GM12878 (cell line): ENCODE measurements at regions not wholly inside any gene's neighbourhood (a gene's known extent, or its start where the extent isn't known, plus 50 kb on each side); places are given as distances from the start of the nearest gene placed in this dataset.

ENCODE experiments used
- ATAC-seq: fragments of 200-7000 bp; cut with Tn5 transposase; 3 replicates; pipeline ENCODE4 v1.9.1; 2020; ENCODE audit warnings: mild to moderate bottlenecking, moderate library complexity
- BruUV-seq: library from RNA; stranded (reverse); fragments of 400-500 nt; replicated peaks from 2 replicates; lab custom pipeline; 2021; lab: Mats Ljungman, UMichigan
- CTCF ChIA-PET: fragments of 300-600 bp; sonication (Branson Sonifier 250); formaldehyde crosslinking; extraction: SDS; loops from one replicate; lab custom pipeline; 2021; ENCODE audit warnings: inconsistent platforms; lab: Yijun Ruan, JAX
- POLR2A ChIA-PET: fragments of 350-600 bp; formaldehyde crosslinking; extraction: SDS; loops from one replicate; lab custom pipeline; 2021; ENCODE audit warnings: inconsistent platforms; lab: Charles Lee
- RAD21 ChIA-PET: fragments of 300-600 bp; sonication (Branson Sonifier 250); formaldehyde crosslinking; loops from one replicate; lab custom pipeline; 2023; ENCODE audit warnings: antibody characterized with exemption; ENCODE audit not compliant: unreplicated experiment; lab: Charles Lee
- SMC1A ChIA-PET: fragments of 300-600 bp; sonication (Branson Sonifier 250); formaldehyde crosslinking; loops from one replicate; lab custom pipeline; 2023; ENCODE audit not compliant: unreplicated experiment, uncharacterized antibody; lab: Charles Lee
- DNase-seq: peaks from one replicate; pipeline ENCODE4 v3.0.0-alpha.2; 2011; ENCODE audit warnings: low read depth, low spot score
- FAIRE-seq: peaks from 3 replicates; lab custom pipeline; 2011; peaks lifted over from hg19 to GRCh38; lab: Jason Lieb, UNC
- H2AFZ ChIP-seq: 2 replicates; pipeline ENCODE4 v1.6.0; 2011; ENCODE audit warnings: low read depth, low read length, control low read depth; ENCODE audit not compliant: control insufficient read depth
- H3K27ac ChIP-seq: 2 replicates; pipeline ENCODE4 v1.5.1; 2011; ENCODE audit warnings: control low read depth; ENCODE audit not compliant: control insufficient read depth, insufficient read depth
- H3K27me3 ChIP-seq, 2 experiments: replicated peaks in 1 of 2; 2 replicates each; pipeline versions ENCODE4 v1.6.0 to v1.6.1; 2011; ENCODE audit warnings: low read length in 1 of 2; ENCODE audit not compliant: control insufficient read depth in 2 of 2, insufficient read depth in 2 of 2
- H3K36me3 ChIP-seq, 2 experiments: 2 replicates each; pipeline ENCODE4 v1.5.1; 2011; ENCODE audit warnings: low read length in 1 of 2; ENCODE audit not compliant: control insufficient read depth in 2 of 2, insufficient read depth in 2 of 2
- H3K4me1 ChIP-seq: 2 replicates; pipeline ENCODE4 v1.6.1; 2011; ENCODE audit warnings: mild to moderate bottlenecking, low read length, moderate library complexity, mixed read lengths; ENCODE audit not compliant: control insufficient read depth, insufficient read depth
- H3K4me2 ChIP-seq: 2 replicates; pipeline ENCODE4 v1.6.0; 2011; ENCODE audit warnings: control low read depth; ENCODE audit not compliant: control insufficient read depth, insufficient read depth
- H3K4me3 ChIP-seq: fragments of 200-600 bp; sonication (generic); 2 replicates; pipeline ENCODE4 v1.5.1; 2016
- H3K79me2 ChIP-seq: 2 replicates; pipeline ENCODE4 v1.6.0; 2011; ENCODE audit warnings: low read length; ENCODE audit not compliant: control insufficient read depth, insufficient read depth
- H3K9ac ChIP-seq: 2 replicates; pipeline ENCODE4 v1.8.0; 2011; ENCODE audit warnings: low read length, control low read depth, mixed read lengths; ENCODE audit not compliant: control insufficient read depth, insufficient read depth
- H3K9me3 ChIP-seq: replicated peaks from 3 replicates; pipeline ENCODE4 v1.5.1; 2011; ENCODE audit warnings: mild to moderate bottlenecking, low read length; ENCODE audit not compliant: control insufficient read depth, insufficient read depth
- H4K20me1 ChIP-seq: 2 replicates; pipeline ENCODE4 v1.6.0; 2011; ENCODE audit not compliant: control insufficient read depth, insufficient read depth
- CEBPB ChIP-seq, 2 experiments: fragments of 150-350 bp in 1 of 2; IDR thresholded peaks; 2 replicates each; pipeline ENCODE4 v1.6.1; 2012 to 2014; ENCODE audit warnings: low read depth in 2 of 2, low read length in 2 of 2, borderline replicate concordance in 1 of 2, inconsistent platforms in 1 of 2
- JUNB ChIP-seq: IDR thresholded peaks from 2 replicates; pipeline ENCODE4 v1.6.1; 2016; ENCODE audit warnings: antibody characterized with exemption, mild to moderate bottlenecking
- SUZ12 ChIP-seq: fragments of 200-600 bp; sonication (generic); IDR thresholded peaks from one replicate; pipeline ENCODE4 v1.6.1; 2018; ENCODE audit warnings: antibody characterized with exemption, mild to moderate bottlenecking; ENCODE audit not compliant: unreplicated experiment
- ZZZ3 ChIP-seq: IDR thresholded peaks from 2 replicates; pipeline ENCODE4 v1.6.1; 2011; ENCODE audit warnings: low read depth; ENCODE audit not compliant: control insufficient read depth, insufficient read length
- WGBS: methylation state at CpG from one replicate; pipeline ENCODE4 v1.1.6; 2016; ENCODE audit warnings: low lambda C conversion rate; ENCODE audit not compliant: insufficient replicate concordance, insufficient coverage; ENCODE audit errors: missing lambda C conversion rate; 5-methylcytosine and 5-hydroxymethylcytosine counted together
- in situ Hi-C: fragments of 300-500 bp; cut with MboI; formaldehyde crosslinking; loops from 9 replicates; pipeline ENCODE4 v1.14.3; 2018; ENCODE audit warnings: mixed read lengths
- intact Hi-C: fragments of 100-400 bp; cut with micrococcal nuclease; formaldehyde crosslinking; loops from one replicate; pipeline ENCODE4 v1.14.2; 2022; ENCODE audit not compliant: unreplicated experiment
- TF ChIP-seq, protein P1 (sequence below), 3 experiments: IDR thresholded peaks in 2 of 3; conservative IDR thresholded peaks in 1 of 3; 2 replicates each; pipeline ENCODE4 v1.5.1; 2011; ENCODE audit warnings: low read depth in 3 of 3, low read length in 3 of 3, mild to moderate bottlenecking in 3 of 3, control low read depth in 2 of 3, moderate library complexity in 2 of 3, inconsistent platforms in 1 of 3, mixed read lengths in 1 of 3; ENCODE audit not compliant: control insufficient read depth in 2 of 3, insufficient read depth in 1 of 3; ENCODE audit errors: extremely low read depth in 1 of 3
- TF ChIP-seq, protein P2 (sequence below): fragments of 450-650 bp; IDR thresholded peaks from 2 replicates; pipeline ENCODE4 v1.6.1; 2017; ENCODE audit warnings: mild to moderate bottlenecking, moderate library complexity
- TF ChIP-seq, protein P3 (sequence below): IDR thresholded peaks from 2 replicates; pipeline ENCODE4 v1.6.1; 2012; ENCODE audit warnings: mild to moderate bottlenecking, low read depth, low read length

DNA sequence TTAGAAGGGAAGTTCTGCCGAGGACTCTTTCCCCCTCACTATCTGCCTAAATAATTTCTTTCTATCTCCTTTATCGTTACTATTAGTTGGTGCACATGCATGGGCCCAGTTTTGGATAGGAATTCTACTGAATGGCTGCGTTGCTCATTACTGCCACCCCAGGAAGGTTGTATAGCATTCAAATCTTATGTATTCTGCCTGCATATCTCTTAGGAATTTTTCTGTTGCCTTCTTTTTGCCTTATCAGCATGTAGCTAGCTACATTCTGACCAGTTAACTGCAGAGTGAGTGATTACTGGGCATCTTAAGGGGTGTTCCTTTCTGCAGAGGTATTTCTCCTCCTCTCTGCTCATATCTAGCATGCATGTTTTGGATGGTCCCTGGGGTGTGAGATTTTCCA lies 239.6 kb downstream of the TDRD15 start:
- ATAC-seq (no peak), FAIRE-seq (no peak), DNase-seq (no peak)
- intact Hi-C loops = no loop called here
- WGBS = 13% methylated on average over 3 of the region's 3 CpGs
- Histone ChIP-seq H3K27ac (no peak overlapping the region), H3K4me3 (no peak overlapping the region), H4K20me1 (no peaks in the 10 kb centered on the region), H2AFZ (no peak overlapping the region), H3K4me2 (no peak overlapping the region), H3K4me1 (no peaks in the 10 kb centered on the region), H3K36me3 (no peaks in the 10 kb centered on the region), H3K9me3 (no peaks in the 10 kb centered on the region), H3K79me2 (no peaks in the 10 kb centered on the region), H3K9ac (no peak overlapping the region), H3K27me3 (no peaks in the 10 kb centered on the region)
- TF ChIP-seq CEBPB (IDR thresholded peaks at IDR 0.05; ENCODE audit: borderline replicate concordance in 1 of 2, low read depth in 2 of 2, low read length in 2 of 2) (no peak), JUNB (no peak)
- TF ChIP-seq, protein P1, sequence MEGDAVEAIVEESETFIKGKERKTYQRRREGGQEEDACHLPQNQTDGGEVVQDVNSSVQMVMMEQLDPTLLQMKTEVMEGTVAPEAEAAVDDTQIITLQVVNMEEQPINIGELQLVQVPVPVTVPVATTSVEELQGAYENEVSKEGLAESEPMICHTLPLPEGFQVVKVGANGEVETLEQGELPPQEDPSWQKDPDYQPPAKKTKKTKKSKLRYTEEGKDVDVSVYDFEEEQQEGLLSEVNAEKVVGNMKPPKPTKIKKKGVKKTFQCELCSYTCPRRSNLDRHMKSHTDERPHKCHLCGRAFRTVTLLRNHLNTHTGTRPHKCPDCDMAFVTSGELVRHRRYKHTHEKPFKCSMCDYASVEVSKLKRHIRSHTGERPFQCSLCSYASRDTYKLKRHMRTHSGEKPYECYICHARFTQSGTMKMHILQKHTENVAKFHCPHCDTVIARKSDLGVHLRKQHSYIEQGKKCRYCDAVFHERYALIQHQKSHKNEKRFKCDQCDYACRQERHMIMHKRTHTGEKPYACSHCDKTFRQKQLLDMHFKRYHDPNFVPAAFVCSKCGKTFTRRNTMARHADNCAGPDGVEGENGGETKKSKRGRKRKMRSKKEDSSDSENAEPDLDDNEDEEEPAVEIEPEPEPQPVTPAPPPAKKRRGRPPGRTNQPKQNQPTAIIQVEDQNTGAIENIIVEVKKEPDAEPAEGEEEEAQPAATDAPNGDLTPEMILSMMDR (IDR thresholded peaks at IDR 0.05 in 2 of 3, conservative IDR thresholded peaks at IDR 0.05 in 1 of 3; ENCODE audit: control insufficient read depth in 2 of 3, extremely low read depth in 1 of 3, insufficient read depth in 1 of 3, low read depth in 3 of 3, low read length in 3 of 3) = peak in 1 of 3 experiments; percentile 5; a peak in 1 of 6 replicates
- ChIA-PET SMC1A (no interaction called here), RAD21 (no interaction called here), CTCF (interaction anchor here (1.6 to 1.7 kb wide), 2 partner anchors 9 to 46 kb away, joined by 5 read pairs; no protein-coding TSS in a partner anchor), POLR2A (no interaction called here)
- no TSS peak for BruUV-seq
- in situ Hi-C loops = no loop called here

DNA sequence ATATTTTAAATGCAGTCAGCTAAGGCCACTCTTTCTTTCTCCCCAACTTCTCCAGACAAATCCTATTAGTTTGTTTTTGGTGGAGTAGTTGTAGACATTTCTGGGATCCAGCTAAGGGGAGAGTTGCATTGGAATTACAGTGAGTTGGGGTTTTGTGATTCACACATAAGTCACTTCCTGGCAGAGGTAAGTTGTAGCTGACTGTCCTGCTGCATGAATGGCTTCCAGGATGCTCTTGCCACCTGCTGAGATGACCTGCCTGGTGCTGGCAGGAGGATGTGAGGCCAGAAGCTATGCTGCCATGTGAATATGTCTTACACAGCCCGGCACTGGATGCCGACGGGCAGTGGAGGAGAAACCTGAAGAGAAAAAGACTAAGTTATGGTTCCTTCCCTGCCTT lies 243.7 kb downstream of the TDRD15 start:
- Histone ChIP-seq H3K27ac (no peak overlapping the region), H3K27me3 (no peaks in the 10 kb centered on the region), H3K9ac (no peak overlapping the region), H3K36me3 (no peaks in the 10 kb centered on the region), H3K4me3 (no peak overlapping the region), H3K9me3 (no peaks in the 10 kb centered on the region), H3K79me2 (no peaks in the 10 kb centered on the region), H4K20me1 (no peaks in the 10 kb centered on the region), H3K4me2 (no peak overlapping the region), H3K4me1 (no peaks in the 10 kb centered on the region), H2AFZ (no peak overlapping the region)
- no TSS peak for BruUV-seq
- RAD21 ChIA-PET = no interaction called here
- SMC1A ChIA-PET = interaction anchor here (1.0 kb wide), 1 partner anchor 22 kb away, joined by 3 read pairs; no protein-coding TSS in a partner anchor
- FAIRE-seq = no peak
- in situ Hi-C loops = no loop called here
- intact Hi-C loops = no loop called here
- POLR2A ChIA-PET = no interaction called here
- no peak for DNase-seq
- ATAC-seq = no peak
- CTCF ChIA-PET = interaction anchor here (0.7 kb wide), 1 partner anchor 325 kb away, joined by 3 read pairs; no protein-coding TSS in a partner anchor
- WGBS = 73% methylated on average over 3 of the region's 3 CpGs
- TF ChIP-seq, protein P2, sequence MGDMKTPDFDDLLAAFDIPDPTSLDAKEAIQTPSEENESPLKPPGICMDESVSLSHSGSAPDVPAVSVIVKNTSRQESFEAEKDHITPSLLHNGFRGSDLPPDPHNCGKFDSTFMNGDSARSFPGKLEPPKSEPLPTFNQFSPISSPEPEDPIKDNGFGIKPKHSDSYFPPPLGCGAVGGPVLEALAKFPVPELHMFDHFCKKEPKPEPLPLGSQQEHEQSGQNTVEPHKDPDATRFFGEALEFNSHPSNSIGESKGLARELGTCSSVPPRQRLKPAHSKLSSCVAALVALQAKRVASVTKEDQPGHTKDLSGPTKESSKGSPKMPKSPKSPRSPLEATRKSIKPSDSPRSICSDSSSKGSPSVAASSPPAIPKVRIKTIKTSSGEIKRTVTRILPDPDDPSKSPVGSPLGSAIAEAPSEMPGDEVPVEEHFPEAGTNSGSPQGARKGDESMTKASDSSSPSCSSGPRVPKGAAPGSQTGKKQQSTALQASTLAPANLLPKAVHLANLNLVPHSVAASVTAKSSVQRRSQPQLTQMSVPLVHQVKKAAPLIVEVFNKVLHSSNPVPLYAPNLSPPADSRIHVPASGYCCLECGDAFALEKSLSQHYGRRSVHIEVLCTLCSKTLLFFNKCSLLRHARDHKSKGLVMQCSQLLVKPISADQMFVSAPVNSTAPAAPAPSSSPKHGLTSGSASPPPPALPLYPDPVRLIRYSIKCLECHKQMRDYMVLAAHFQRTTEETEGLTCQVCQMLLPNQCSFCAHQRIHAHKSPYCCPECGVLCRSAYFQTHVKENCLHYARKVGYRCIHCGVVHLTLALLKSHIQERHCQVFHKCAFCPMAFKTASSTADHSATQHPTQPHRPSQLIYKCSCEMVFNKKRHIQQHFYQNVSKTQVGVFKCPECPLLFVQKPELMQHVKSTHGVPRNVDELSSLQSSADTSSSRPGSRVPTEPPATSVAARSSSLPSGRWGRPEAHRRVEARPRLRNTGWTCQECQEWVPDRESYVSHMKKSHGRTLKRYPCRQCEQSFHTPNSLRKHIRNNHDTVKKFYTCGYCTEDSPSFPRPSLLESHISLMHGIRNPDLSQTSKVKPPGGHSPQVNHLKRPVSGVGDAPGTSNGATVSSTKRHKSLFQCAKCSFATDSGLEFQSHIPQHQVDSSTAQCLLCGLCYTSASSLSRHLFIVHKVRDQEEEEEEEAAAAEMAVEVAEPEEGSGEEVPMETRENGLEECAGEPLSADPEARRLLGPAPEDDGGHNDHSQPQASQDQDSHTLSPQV = no peak
- TF ChIP-seq, protein P3, sequence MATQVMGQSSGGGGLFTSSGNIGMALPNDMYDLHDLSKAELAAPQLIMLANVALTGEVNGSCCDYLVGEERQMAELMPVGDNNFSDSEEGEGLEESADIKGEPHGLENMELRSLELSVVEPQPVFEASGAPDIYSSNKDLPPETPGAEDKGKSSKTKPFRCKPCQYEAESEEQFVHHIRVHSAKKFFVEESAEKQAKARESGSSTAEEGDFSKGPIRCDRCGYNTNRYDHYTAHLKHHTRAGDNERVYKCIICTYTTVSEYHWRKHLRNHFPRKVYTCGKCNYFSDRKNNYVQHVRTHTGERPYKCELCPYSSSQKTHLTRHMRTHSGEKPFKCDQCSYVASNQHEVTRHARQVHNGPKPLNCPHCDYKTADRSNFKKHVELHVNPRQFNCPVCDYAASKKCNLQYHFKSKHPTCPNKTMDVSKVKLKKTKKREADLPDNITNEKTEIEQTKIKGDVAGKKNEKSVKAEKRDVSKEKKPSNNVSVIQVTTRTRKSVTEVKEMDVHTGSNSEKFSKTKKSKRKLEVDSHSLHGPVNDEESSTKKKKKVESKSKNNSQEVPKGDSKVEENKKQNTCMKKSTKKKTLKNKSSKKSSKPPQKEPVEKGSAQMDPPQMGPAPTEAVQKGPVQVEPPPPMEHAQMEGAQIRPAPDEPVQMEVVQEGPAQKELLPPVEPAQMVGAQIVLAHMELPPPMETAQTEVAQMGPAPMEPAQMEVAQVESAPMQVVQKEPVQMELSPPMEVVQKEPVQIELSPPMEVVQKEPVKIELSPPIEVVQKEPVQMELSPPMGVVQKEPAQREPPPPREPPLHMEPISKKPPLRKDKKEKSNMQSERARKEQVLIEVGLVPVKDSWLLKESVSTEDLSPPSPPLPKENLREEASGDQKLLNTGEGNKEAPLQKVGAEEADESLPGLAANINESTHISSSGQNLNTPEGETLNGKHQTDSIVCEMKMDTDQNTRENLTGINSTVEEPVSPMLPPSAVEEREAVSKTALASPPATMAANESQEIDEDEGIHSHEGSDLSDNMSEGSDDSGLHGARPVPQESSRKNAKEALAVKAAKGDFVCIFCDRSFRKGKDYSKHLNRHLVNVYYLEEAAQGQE = no peak
- TF ChIP-seq ZZZ3 (no peak), SUZ12 (no peak)
